K562 (cell line): ENCODE measurements at regions not wholly inside any gene's neighbourhood (a gene's known extent, or its start where the extent isn't known, plus 50 kb on each side); places are given as distances from the start of the nearest gene placed in this dataset.

Experiments used
- ATAC-seq: fragments of 200-7000 bp; cut with Tn5 transposase; 3 replicates; pipeline ENCODE4 v1.9.1; 2020; ENCODE audit warnings: moderate library complexity
- BruUV-seq: library from RNA; stranded (reverse); fragments of 400-500 nt; replicated peaks from 2 replicates; lab custom pipeline; 2021; lab: Mats Ljungman, UMichigan
- CTCF ChIA-PET: fragments of 300-600 bp; formaldehyde crosslinking; extraction: SDS; loops from one replicate; lab custom pipeline; 2021; ENCODE audit warnings: low intra/inter-chr PET ratio; lab: Yijun Ruan, JAX
- POLR2A ChIA-PET: fragments of 300-600, 350-650 bp; sonication (Branson Sonifier 250); formaldehyde crosslinking; extraction: SDS; loops from one replicate; lab custom pipeline; 2021; ENCODE audit warnings: antibody characterized with exemption, inconsistent platforms; lab: Yijun Ruan, JAX
- DNase-seq, 4 experiments: peaks; one replicate each; pipeline versions ENCODE4 v3.0.0 to v3.0.0-alpha.2; 2011 to 2018; ENCODE audit warnings: low spot score in 3 of 4, mixed read lengths in 3 of 4; ENCODE audit errors: extremely low read depth in 1 of 4
- FAIRE-seq: peaks from 2 replicates; lab custom pipeline; 2011; peaks lifted over from hg19 to GRCh38; lab: Jason Lieb, UNC
- H2AFZ ChIP-seq: 2 replicates; pipeline ENCODE4 v1.6.0; 2011; ENCODE audit warnings: low read depth, low read length, control low read depth, inconsistent platforms
- H3K27ac ChIP-seq: fragments of 200-600 bp; 3 replicates; pipeline ENCODE4 v1.8.0; 2011; ENCODE audit warnings: low read depth, mild to moderate bottlenecking, control low read depth, inconsistent platforms, low read length, moderate library complexity, mixed read lengths; ENCODE audit errors: extremely low read depth
- H3K27me3 ChIP-seq, 2 experiments: fragments of 300-600 bp in 1 of 2; 2 replicates in 1 of 2; 3 replicates in 1 of 2; pipeline versions ENCODE4 v1.6.0 to v1.8.0; 2011; ENCODE audit warnings: inconsistent platforms in 2 of 2, low read length in 2 of 2, mild to moderate bottlenecking in 1 of 2, mixed read lengths in 1 of 2, moderate library complexity in 1 of 2; ENCODE audit not compliant: control insufficient read depth in 2 of 2, insufficient read depth in 2 of 2
- H3K36me3 ChIP-seq: fragments of 300-600 bp; 3 replicates; pipeline ENCODE4 v1.8.0; 2011; ENCODE audit warnings: mild to moderate bottlenecking, low read length, inconsistent platforms; ENCODE audit not compliant: control insufficient read depth, insufficient read depth
- H3K4me1 ChIP-seq, 2 experiments: fragments of 200-600 bp in 1 of 2; replicated peaks in 1 of 2; 2 replicates in 1 of 2; 3 replicates in 1 of 2; pipeline versions ENCODE4 v1.5.1 to v1.8.0; 2011; ENCODE audit warnings: inconsistent platforms in 2 of 2, low read length in 2 of 2, mild to moderate bottlenecking in 1 of 2, mixed read lengths in 1 of 2, moderate library complexity in 1 of 2; ENCODE audit not compliant: control insufficient read depth in 2 of 2, insufficient read depth in 2 of 2
- H3K4me2 ChIP-seq: 2 replicates; pipeline ENCODE4 v1.6.1; 2011; ENCODE audit warnings: low read length, control low read depth, inconsistent platforms, mixed read lengths; ENCODE audit not compliant: insufficient read depth
- H3K4me3 ChIP-seq: fragments of 200-600 bp; sonication (generic), shearing (Covaris generic); 2 replicates; pipeline ENCODE4 v1.5.1; 2016; ENCODE audit warnings: control low read depth, inconsistent platforms
- H3K79me2 ChIP-seq: fragments of 200-600 bp; 3 replicates; pipeline ENCODE4 v1.8.0; 2011; ENCODE audit warnings: low read length, inconsistent platforms; ENCODE audit not compliant: control insufficient read depth, insufficient read depth
- H3K9ac ChIP-seq, 2 experiments: 2 replicates each; pipeline versions ENCODE4 v1.6.0 to v1.6.1; 2011; ENCODE audit warnings: low read depth in 2 of 2, low read length in 2 of 2, control low read depth in 1 of 2, inconsistent platforms in 1 of 2, mild to moderate bottlenecking in 1 of 2, mixed read lengths in 1 of 2; ENCODE audit not compliant: insufficient read depth in 1 of 2
- H3K9me1 ChIP-seq: one replicate; pipeline ENCODE4 v1.6.0; 2011; ENCODE audit warnings: inconsistent platforms, mild to moderate bottlenecking, low read length, moderate library complexity; ENCODE audit not compliant: control insufficient read depth, insufficient read depth
- H3K9me3 ChIP-seq: replicated peaks from 2 replicates; pipeline ENCODE4 v1.5.1; 2011; ENCODE audit warnings: low read depth, low read length, inconsistent platforms; ENCODE audit not compliant: control insufficient read depth, insufficient read depth
- H4K20me1 ChIP-seq: replicated peaks from 2 replicates; pipeline ENCODE4 v1.6.1; 2011; ENCODE audit warnings: low read length, inconsistent platforms, mixed read lengths; ENCODE audit not compliant: control insufficient read depth, insufficient read depth
- HDGF ChIP-seq: fragments of 450-650 bp; IDR thresholded peaks from 2 replicates; pipeline ENCODE4 v1.6.1; 2016
- KAT8 ChIP-seq: fragments of 450-650 bp; IDR thresholded peaks from 2 replicates; pipeline ENCODE4 v1.6.1; 2016; ENCODE audit warnings: low read depth, mild to moderate bottlenecking
- MCM2 ChIP-seq: fragments of 450-650 bp; IDR thresholded peaks from 2 replicates; pipeline ENCODE4 v1.6.1; 2017; ENCODE audit warnings: low read depth, mild to moderate bottlenecking
- WGBS: fragments of 100-300 bp; shearing (Covaris generic); methylation state at CpG from one replicate; pipeline ENCODE4 v1.1.6; 2016; ENCODE audit warnings: low coverage, mixed read lengths; ENCODE audit not compliant: insufficient coverage; ENCODE audit errors: missing lambda C conversion rate; 5-methylcytosine and 5-hydroxymethylcytosine counted together
- in situ Hi-C: fragments of 300-500 bp; cut with MboI; formaldehyde crosslinking; loops from 4 replicates; pipeline ENCODE4 v1.15.0; 2018; ENCODE audit warnings: inconsistent platforms, mixed read lengths
- intact Hi-C: fragments of 100-400 bp; cut with micrococcal nuclease; formaldehyde crosslinking; loops from 2 replicates; pipeline ENCODE4 v1.14.2; 2022
- TF ChIP-seq, protein P1 (sequence below): fragments of 250-450 bp; sonication (Bioruptor Pico); IDR thresholded peaks from 2 replicates; pipeline ENCODE4 v1.8.0; 2021; ENCODE audit warnings: moderate library complexity, mild to moderate bottlenecking, inconsistent platforms

DNA sequence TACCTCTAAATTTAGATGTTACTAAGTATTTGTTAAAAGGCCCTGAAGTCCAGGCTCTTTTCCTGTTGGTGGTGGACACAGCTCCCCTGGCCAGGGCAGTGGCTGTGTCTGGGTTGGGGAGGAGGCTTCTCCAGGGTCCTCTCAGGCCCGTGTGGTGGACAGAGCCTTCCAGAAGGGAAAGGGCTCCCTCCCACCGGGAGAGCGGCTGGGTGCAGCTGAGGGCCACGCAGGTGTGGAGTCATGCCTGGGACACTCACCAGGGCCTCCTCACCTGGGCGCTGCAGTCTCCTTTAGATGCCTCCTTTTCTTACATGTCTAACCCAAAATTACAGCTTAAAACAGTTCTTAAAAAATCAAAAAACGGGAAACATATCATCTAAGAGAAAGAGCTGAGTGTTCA, 128.2 kb upstream of the TCERG1L start (continued):
- TF ChIP-seq KAT8 (no peak), HDGF (no peak)
- TF ChIP-seq, protein P1, sequence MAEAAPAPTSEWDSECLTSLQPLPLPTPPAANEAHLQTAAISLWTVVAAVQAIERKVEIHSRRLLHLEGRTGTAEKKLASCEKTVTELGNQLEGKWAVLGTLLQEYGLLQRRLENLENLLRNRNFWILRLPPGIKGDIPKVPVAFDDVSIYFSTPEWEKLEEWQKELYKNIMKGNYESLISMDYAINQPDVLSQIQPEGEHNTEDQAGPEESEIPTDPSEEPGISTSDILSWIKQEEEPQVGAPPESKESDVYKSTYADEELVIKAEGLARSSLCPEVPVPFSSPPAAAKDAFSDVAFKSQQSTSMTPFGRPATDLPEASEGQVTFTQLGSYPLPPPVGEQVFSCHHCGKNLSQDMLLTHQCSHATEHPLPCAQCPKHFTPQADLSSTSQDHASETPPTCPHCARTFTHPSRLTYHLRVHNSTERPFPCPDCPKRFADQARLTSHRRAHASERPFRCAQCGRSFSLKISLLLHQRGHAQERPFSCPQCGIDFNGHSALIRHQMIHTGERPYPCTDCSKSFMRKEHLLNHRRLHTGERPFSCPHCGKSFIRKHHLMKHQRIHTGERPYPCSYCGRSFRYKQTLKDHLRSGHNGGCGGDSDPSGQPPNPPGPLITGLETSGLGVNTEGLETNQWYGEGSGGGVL (CRISPR knock-in tag), result no peak

DNA sequence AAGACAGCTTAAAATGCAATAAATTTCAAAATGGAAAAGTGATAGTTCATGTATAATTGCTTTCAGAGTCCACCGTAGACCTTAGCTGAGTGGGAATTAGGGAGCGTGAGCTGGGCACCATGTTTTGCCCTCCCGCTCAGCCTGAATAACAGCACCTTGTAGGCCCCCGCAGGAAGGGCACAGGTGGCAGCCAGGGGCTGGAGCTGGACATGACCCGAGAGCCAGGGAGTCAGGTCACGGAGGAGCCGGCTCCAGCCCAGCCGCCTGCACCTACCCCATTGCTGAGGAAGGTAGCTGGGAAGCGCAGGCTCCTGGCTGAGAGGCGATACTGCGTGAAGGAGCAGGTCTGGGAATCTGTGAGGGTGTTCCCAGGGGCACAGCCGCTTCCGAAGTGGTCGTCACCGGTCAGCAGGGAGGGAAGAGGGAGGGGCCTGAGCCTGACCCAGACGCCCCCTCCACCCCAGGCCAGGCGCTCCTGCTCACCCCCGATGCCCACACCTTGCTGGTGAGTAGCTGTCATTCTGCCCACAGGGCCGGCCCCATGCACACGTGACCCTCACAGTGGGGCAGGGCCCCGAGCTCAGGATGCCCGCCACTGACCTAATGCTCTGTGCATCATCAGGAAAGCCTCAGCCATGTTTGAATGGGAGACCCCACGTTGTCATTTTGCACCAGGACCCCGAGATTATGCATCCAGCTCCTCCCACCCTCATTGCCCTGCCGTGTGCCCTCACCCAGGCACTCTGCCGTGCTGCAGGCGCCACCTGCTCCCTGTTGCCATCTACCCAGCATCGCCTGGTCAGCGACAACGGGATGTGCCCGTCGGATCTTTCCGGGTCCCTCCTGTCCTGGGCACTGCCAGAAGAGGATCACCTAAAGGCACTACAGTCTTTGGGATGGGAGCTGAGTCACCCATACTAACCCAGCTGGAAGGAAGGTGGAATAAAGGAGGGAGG, 129.2 kb upstream of the TCERG1L start:
- intact Hi-C loops, result no loop called here
- in situ Hi-C loops, result no loop called here
- 1% methylated on average over 10 of the region's 33 CpGs for WGBS
- ATAC-seq, result no peak
- Histone ChIP-seq H3K36me3 (no peaks in the 10 kb centered on the region), H3K27me3 (peaks cover 0 to 11% of the 10 kb centered on the region in 2 experiments; a peak in 2 of 5 replicates), H3K9me1 (no peaks in the 10 kb centered on the region), H2AFZ (no peak overlapping the region), H3K9ac (no peak overlapping the region), H4K20me1 (no peaks in the 10 kb centered on the region), H3K27ac (no peak overlapping the region), H3K4me2 (no peak overlapping the region), H3K9me3 (no peaks in the 10 kb centered on the region), H3K4me1 (no peaks in the 10 kb centered on the region), H3K4me3 (no peak overlapping the region), H3K79me2 (no peaks in the 10 kb centered on the region)
- CTCF ChIA-PET, result no interaction called here
- DNase-seq, result no peak
- FAIRE-seq, result no peak
- POLR2A ChIA-PET, result no interaction called here
- no peak for TF ChIP-seq MCM2
- no TSS peak for BruUV-seq
